Choroid plexus epithelial cell (primary cell): ENCODE measurements at regions not wholly inside any gene's neighbourhood (a gene's known extent, or its start where the extent isn't known, plus 50 kb on each side); places are given as distances from the start of the nearest gene placed in this dataset.
A peak's percentile ranks its signal among the peaks of the same experiment; 100 is the strongest.
"Not testable (repeated sequence)": the region's sequence is repeated elsewhere in the genome, so short reads cannot be mapped to it uniquely, and the experiment has no call there.

ENCODE experiments used
- DNase-seq: peaks from one replicate; pipeline ENCODE4 v3.0.0-alpha.2; 2010; ENCODE audit warnings: low read depth
- H3K4me3 ChIP-seq: 2 replicates; pipeline ENCODE4 v1.5.1; 2011; ENCODE audit warnings: low read depth, mild to moderate bottlenecking, control low read depth, low read length, moderate library complexity
- TF ChIP-seq, protein P1 (sequence below): conservative IDR thresholded peaks from 2 replicates; pipeline ENCODE4 v1.5.1; 2011; ENCODE audit warnings: low read depth, mild to moderate bottlenecking, control low read depth, inconsistent platforms, low read length, moderate library complexity

GRCh38 chr17:30653038-30653437 is 171.5 kb downstream of the CRLF3 start:
- not testable (repeated sequence) for H3K4me3 ChIP-seq
- DNase-seq = peak; percentile 19

- H3K4me3 ChIP-seq, DNase-seq: not testable (repeated sequence)
Measured at GRCh38 chr17:30650149-30650548, 172.9 kb downstream of the GOSR1 start.

DNA sequence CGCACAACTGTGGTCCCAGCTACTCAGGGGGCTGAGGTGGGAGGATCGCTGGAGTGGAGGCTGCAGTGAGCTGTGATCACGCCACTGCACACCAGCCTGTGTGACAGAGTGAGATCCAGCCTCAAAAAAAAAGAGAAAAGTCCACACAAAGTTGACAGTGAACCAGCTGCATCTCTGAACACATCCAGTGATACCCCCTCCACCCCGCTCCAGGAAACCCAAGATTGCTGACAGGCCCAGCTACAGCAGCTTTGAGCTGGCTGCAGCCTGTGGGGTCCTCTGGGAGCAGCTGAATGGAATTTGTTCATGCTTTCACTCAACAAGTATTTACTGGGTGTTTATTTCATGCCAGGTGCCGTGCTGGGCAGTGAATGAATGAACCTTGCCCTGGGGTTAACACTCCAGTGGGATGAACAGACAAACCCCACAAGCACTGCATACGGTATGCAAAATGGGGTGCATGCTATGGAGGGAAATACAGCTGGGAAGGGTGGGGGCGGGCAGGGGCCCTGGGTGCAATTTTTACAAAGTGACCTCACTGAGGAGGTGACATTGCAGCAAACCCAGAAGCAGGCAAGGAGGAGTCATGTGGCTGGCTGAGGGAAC is 170.9 kb downstream of the GOSR1 start:
- not testable (repeated sequence) for DNase-seq, H3K4me3 ChIP-seq

DNA sequence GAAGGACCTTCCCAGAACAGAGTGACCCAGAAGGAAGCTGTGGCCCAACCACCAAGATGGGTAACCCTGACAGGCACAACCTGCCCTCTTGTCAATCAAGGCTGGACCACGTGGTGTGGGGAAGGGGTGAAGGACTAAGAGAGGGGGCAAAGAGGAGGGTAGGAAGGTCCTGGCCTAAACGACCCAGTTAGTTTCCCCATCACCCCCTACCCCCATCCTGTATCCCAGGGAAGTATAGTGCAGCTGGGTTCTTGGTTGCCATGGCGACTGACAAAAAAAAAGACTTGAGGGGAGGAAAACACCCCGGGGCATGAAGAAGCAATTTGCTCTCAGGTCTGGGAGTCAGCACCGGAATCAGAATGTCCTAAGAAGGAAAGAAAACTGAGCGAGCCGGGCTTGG is 168.7 kb downstream of the GOSR1 start:
- H3K4me3 ChIP-seq = not testable (repeated sequence)

GRCh38 chr17:30644713-30645112 is 167.5 kb downstream of the GOSR1 start:
- DNase-seq, H3K4me3 ChIP-seq: not testable (repeated sequence)

More for the DNA sequence above, 168.7 kb downstream of the GOSR1 start:
- DNase-seq = peak; percentile 9

GRCh38 chr17:30644287-30644686 is 167.1 kb downstream of the GOSR1 start:
- H3K4me3 ChIP-seq, DNase-seq: not testable (repeated sequence)

DNA sequence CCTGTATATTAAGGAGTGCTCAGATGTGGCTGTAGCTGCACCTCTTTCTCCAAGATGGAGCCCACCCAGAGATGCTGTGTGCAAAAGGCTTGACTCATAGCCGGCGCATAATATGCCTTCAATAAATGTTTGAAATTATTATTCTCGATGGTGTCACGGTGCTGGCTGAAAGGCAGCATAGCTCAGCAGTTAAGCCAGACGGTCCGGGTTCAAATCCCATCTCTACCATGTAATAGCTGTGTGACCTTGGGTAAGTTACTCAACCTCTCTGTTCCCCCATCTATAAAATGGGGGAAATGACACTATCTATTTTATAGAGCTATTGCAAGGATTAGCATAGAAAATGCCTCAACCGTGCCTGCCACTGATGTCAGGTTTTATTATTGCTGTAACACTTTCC is 164.2 kb downstream of the GOSR1 start:
- not testable (repeated sequence) for DNase-seq, H3K4me3 ChIP-seq

GRCh38 chr17:30639391-30639790 is 162.2 kb downstream of the GOSR1 start:
- not testable (repeated sequence) for H3K4me3 ChIP-seq, DNase-seq

- DNase-seq, H3K4me3 ChIP-seq: not testable (repeated sequence)
Measured at GRCh38 chr17:30638968-30639367, 161.8 kb downstream of the GOSR1 start.

DNA sequence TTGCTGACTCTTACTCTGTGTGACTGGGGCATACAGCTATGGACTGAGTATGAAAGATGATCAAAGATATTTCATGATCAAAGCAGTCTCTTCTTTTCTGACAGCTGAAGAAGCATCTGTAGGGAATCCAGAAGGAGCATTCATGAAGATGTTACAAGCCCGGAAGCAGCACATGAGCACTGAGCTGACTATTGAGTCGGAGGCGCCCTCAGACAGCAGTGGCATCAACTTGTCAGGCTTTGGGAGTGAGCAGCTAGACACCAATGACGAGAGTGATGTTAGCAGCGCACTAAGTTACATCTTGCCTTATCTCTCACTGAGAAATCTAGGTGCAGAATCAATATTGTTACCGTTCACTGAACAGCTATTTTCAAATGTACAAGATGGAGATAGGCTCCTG is 154.4 kb downstream of the GOSR1 start:
- not testable (repeated sequence) for DNase-seq, H3K4me3 ChIP-seq

DNA sequence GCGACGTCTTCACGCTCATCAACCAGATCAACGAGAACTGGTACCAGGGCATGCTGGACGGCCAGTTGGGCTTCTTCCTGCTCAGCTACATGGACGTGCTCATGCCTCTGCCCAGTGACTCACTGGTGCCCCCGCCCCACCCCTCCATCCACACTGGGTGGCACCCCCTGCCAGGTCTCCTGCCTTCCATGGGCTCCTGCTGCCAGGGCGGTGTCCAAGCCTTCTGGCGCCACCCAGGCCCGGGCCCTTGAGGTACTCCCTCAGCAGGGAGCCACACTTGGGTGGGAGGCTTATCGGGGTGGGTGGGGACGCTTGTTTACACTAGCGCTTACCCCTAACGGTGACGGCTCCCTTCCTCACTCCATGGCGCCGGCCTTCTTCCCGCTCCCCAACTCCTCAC is 148.2 kb downstream of the GOSR1 start:
- not testable (repeated sequence) for DNase-seq, H3K4me3 ChIP-seq

- not testable (repeated sequence) for H3K4me3 ChIP-seq
Measured at GRCh38 chr17:30624180-30624579, 147.0 kb downstream of the GOSR1 start.

DNA sequence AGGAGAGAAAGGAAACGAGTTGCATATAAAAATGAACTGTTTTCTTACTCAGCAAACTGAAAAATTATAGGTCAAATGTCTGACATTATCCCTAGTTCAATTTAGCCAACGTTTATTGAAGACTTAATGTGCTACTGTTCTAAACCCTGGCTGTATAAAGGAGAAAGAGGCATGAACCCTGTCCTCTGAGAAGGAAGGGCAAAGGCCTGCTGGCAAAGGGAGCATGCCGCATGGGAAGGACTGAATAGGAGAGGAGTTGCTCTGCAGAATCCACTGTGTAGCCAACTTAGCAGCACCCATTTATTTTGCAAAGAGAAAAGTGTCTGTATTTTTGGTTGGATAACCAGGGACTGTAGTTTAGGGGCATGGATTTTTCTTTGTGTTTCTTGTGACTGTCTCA is 132.5 kb downstream of the GOSR1 start:
- H3K4me3 ChIP-seq = not testable (repeated sequence)

More at GRCh38 chr17:30624180-30624579, 147.0 kb downstream of the GOSR1 start:
- DNase-seq = not testable (repeated sequence)

GRCh38 chr17:30605523-30605922 is 128.3 kb downstream of the GOSR1 start:
- DNase-seq = no peak
- no peak overlapping the region for H3K4me3 ChIP-seq
- TF ChIP-seq, protein P1, sequence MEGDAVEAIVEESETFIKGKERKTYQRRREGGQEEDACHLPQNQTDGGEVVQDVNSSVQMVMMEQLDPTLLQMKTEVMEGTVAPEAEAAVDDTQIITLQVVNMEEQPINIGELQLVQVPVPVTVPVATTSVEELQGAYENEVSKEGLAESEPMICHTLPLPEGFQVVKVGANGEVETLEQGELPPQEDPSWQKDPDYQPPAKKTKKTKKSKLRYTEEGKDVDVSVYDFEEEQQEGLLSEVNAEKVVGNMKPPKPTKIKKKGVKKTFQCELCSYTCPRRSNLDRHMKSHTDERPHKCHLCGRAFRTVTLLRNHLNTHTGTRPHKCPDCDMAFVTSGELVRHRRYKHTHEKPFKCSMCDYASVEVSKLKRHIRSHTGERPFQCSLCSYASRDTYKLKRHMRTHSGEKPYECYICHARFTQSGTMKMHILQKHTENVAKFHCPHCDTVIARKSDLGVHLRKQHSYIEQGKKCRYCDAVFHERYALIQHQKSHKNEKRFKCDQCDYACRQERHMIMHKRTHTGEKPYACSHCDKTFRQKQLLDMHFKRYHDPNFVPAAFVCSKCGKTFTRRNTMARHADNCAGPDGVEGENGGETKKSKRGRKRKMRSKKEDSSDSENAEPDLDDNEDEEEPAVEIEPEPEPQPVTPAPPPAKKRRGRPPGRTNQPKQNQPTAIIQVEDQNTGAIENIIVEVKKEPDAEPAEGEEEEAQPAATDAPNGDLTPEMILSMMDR = no peak

More for the DNA sequence above, 132.5 kb downstream of the GOSR1 start:
- DNase-seq = not testable (repeated sequence)

- TF ChIP-seq, protein P1 = no peak
- H3K4me3 ChIP-seq = no peak overlapping the region
- no peak for DNase-seq
Measured at GRCh38 chr17:30605027-30605426, 127.8 kb downstream of the GOSR1 start.

DNA sequence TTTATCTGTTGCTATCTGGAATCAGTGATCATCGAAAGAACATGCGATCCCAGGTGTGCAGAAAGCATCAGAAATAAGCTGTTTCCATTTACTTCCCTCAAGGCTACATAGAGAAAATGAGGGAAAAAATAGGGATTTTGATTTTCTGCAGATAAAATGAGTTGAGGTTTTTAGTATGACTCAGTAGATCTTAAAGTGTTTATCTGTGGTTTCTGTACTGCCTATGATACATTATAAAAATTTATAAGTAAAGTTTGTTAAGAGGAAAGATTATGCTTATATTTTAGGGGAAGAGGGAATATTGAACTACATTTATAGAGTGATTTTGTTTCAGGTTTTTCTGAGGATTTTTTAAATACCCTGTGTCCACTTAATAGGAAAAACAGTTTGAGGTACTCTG is 125.2 kb downstream of the GOSR1 start:
- DNase-seq, H3K4me3 ChIP-seq: not testable (repeated sequence)

- H3K4me3 ChIP-seq = peak overlapping the region; percentile 36
- DNase-seq = not testable (repeated sequence)
Measured at GRCh38 chr17:30601984-30602383, 124.8 kb downstream of the GOSR1 start.
